H9 (cell line): ENCODE measurements at regions not wholly inside any gene's neighbourhood (a gene's known extent, or its start where the extent isn't known, plus 50 kb on each side); places are given as distances from the start of the nearest gene placed in this dataset.

Source experiments
- DNase-seq: peaks from one replicate; pipeline ENCODE4 v3.0.0-alpha.2; 2017
- H2AFZ ChIP-seq: one replicate; pipeline ENCODE4 v1.6.1; 2013; ENCODE audit warnings: mild to moderate bottlenecking, low read length, control low read depth, moderate library complexity
- H2AK5ac ChIP-seq: 2 replicates; pipeline ENCODE4 v1.6.1; 2013; ENCODE audit warnings: low read length, control low read depth, mixed read lengths; ENCODE audit not compliant: insufficient read length
- H2BK120ac ChIP-seq: one replicate; pipeline ENCODE4 v1.6.1; 2013; ENCODE audit warnings: low read depth, mild to moderate bottlenecking, low read length, control low read depth, inconsistent platforms; ENCODE audit not compliant: poor library complexity, severe bottlenecking
- H2BK12ac ChIP-seq: 2 replicates; pipeline ENCODE4 v1.6.1; 2013; ENCODE audit warnings: low read length, control low read depth, mixed read lengths, low read depth; ENCODE audit not compliant: insufficient read length
- H2BK15ac ChIP-seq: 2 replicates; pipeline ENCODE4 v1.6.1; 2013; ENCODE audit warnings: low read depth, low read length, control low read depth
- H2BK20ac ChIP-seq: one replicate; pipeline ENCODE4 v1.6.1; 2013; ENCODE audit warnings: low read depth, mild to moderate bottlenecking, low read length, control low read depth, inconsistent platforms; ENCODE audit not compliant: poor library complexity, severe bottlenecking
- H2BK5ac ChIP-seq: 2 replicates; pipeline ENCODE4 v1.6.1; 2013; ENCODE audit warnings: low read length, control low read depth, mixed read lengths; ENCODE audit not compliant: insufficient read length
- H3K14ac ChIP-seq: 2 replicates; pipeline ENCODE4 v1.6.1; 2013; ENCODE audit warnings: low read length, control low read depth; ENCODE audit not compliant: insufficient read depth
- H3K18ac ChIP-seq: 2 replicates; pipeline ENCODE4 v1.6.1; 2013; ENCODE audit warnings: low read depth, mild to moderate bottlenecking, mixed read lengths, low read length, control low read depth; ENCODE audit not compliant: insufficient read length
- H3K23ac ChIP-seq: 2 replicates; pipeline ENCODE4 v1.6.1; 2013; ENCODE audit warnings: low read length, control low read depth, mixed read lengths, low read depth; ENCODE audit not compliant: insufficient read length
- H3K23me2 ChIP-seq: 2 replicates; pipeline ENCODE4 v1.6.1; 2013; ENCODE audit warnings: low read depth, mild to moderate bottlenecking, mixed read lengths, low read length, control low read depth; ENCODE audit not compliant: insufficient read length, poor library complexity, severe bottlenecking
- H3K27ac ChIP-seq: 2 replicates; pipeline ENCODE4 v1.5.1; 2013; ENCODE audit warnings: low read length, control low read depth, mixed read lengths, low read depth; ENCODE audit not compliant: insufficient read length
- H3K27me3 ChIP-seq: 2 replicates; pipeline ENCODE4 v1.6.1; 2013; ENCODE audit warnings: low read length, control low read depth, inconsistent platforms; ENCODE audit not compliant: insufficient read depth
- H3K4ac ChIP-seq: 2 replicates; pipeline ENCODE4 v1.6.1; 2013; ENCODE audit warnings: low read depth, mild to moderate bottlenecking, control low read depth, inconsistent platforms, low read length, moderate library complexity
- H3K4me1 ChIP-seq: 2 replicates; pipeline ENCODE4 v1.6.1; 2013; ENCODE audit warnings: low read length, control low read depth, inconsistent platforms; ENCODE audit not compliant: insufficient read depth
- H3K4me2 ChIP-seq: 2 replicates; pipeline ENCODE4 v1.6.1; 2013; ENCODE audit warnings: low read length, control low read depth, mixed read lengths; ENCODE audit not compliant: insufficient read length, insufficient read depth
- H3K56ac ChIP-seq: 2 replicates; pipeline ENCODE4 v1.6.1; 2013; ENCODE audit warnings: low read depth, mild to moderate bottlenecking, mixed read lengths, low read length, control low read depth; ENCODE audit not compliant: insufficient read length
- H3K79me1 ChIP-seq: 2 replicates; pipeline ENCODE4 v1.6.1; 2013; ENCODE audit warnings: low read depth, mild to moderate bottlenecking, moderate library complexity, low read length, control low read depth, inconsistent platforms; ENCODE audit not compliant: insufficient read depth, poor library complexity, severe bottlenecking
- H3K79me2 ChIP-seq: 2 replicates; pipeline ENCODE4 v1.6.1; 2013; ENCODE audit warnings: low read length, control low read depth, inconsistent platforms; ENCODE audit not compliant: insufficient read depth
- H3K9ac ChIP-seq: 2 replicates; pipeline ENCODE4 v1.6.1; 2013; ENCODE audit warnings: low read length, control low read depth, mixed read lengths; ENCODE audit not compliant: insufficient read length; ENCODE audit errors: extremely low read depth
- H3K9me3 ChIP-seq: one replicate; pipeline ENCODE4 v1.6.1; 2013; ENCODE audit warnings: low read depth, low read length, inconsistent platforms; ENCODE audit not compliant: control insufficient read depth
- H3T11ph ChIP-seq: one replicate; pipeline ENCODE4 v1.6.1; 2013; ENCODE audit warnings: mild to moderate bottlenecking, low read length, control low read depth, inconsistent platforms
- H4K20me1 ChIP-seq: one replicate; pipeline ENCODE4 v1.6.1; 2013; ENCODE audit not compliant: control insufficient read depth, insufficient read length, insufficient read depth
- H4K5ac ChIP-seq: 2 replicates; pipeline ENCODE4 v1.6.1; 2013; ENCODE audit warnings: low read depth, mild to moderate bottlenecking, mixed read lengths, low read length, control low read depth; ENCODE audit not compliant: insufficient read length
- H4K8ac ChIP-seq: replicated peaks from 2 replicates; pipeline ENCODE4 v1.6.1; 2013; ENCODE audit warnings: low read length, control low read depth, mixed read lengths, low read depth; ENCODE audit not compliant: insufficient read length
- H4K91ac ChIP-seq: 2 replicates; pipeline ENCODE4 v1.6.1; 2013; ENCODE audit warnings: low read depth, mild to moderate bottlenecking, moderate library complexity, mixed read lengths, low read length, control low read depth; ENCODE audit not compliant: insufficient read length
- H3K27ac Mint-ChIP-seq, 3 experiments: 2 replicates in 2 of 3; 3 replicates in 1 of 3; pipeline ENCODE4 v1.8.0; 2020 to 2021; ENCODE audit warnings: mixed read lengths in 3 of 3, mild to moderate bottlenecking in 1 of 3, moderate library complexity in 1 of 3
- H3K27me3 Mint-ChIP-seq: 2 replicates; pipeline ENCODE4 v1.8.0; 2021; ENCODE audit warnings: low read depth, mild to moderate bottlenecking, moderate library complexity, mixed read lengths
- H3K36me3 Mint-ChIP-seq, 3 experiments: 2 replicates in 2 of 3; 3 replicates in 1 of 3; pipeline ENCODE4 v1.8.0; 2020 to 2021; ENCODE audit warnings: low read depth in 3 of 3, mixed read lengths in 3 of 3; ENCODE audit not compliant: insufficient read depth in 1 of 3
- H3K4me1 Mint-ChIP-seq, 2 experiments: 2 replicates each; pipeline ENCODE4 v1.8.0; 2020; ENCODE audit warnings: mixed read lengths in 2 of 2
- H3K4me3 Mint-ChIP-seq, 2 experiments: 2 replicates in 1 of 2; 3 replicates in 1 of 2; pipeline ENCODE4 v1.8.0; 2020 to 2021; ENCODE audit warnings: mild to moderate bottlenecking in 2 of 2, mixed read lengths in 2 of 2, moderate library complexity in 1 of 2
- H3K9me3 Mint-ChIP-seq, 2 experiments: 2 replicates in 1 of 2; 3 replicates in 1 of 2; pipeline ENCODE4 v1.8.0; 2020; ENCODE audit warnings: mild to moderate bottlenecking in 2 of 2, mixed read lengths in 2 of 2, moderate library complexity in 1 of 2
- WGBS: extraction: QIAGEN DNeasy Blood & Tissue Kit; methylation state at CpG from one replicate; pipeline ENCODE4 v1.1.7; 2013; ENCODE audit warnings: missing lambda C conversion rate, low lambda C conversion rate, mixed read lengths; ENCODE audit not compliant: insufficient read length; ENCODE audit errors: extremely low coverage; 5-methylcytosine and 5-hydroxymethylcytosine counted together
- TF ChIP-seq, protein P1 (sequence below): fragments of 200-600 bp; sonication (generic); conservative IDR thresholded peaks from 3 replicates; pipeline ENCODE4 v1.8.0; 2021; ENCODE audit warnings: antibody characterized with exemption, mild to moderate bottlenecking

GRCh38 chr5:53766673-53767072, 206.2 kb downstream of the NDUFS4 start:
- Histone ChIP-seq H2BK5ac (no peak overlapping the region), H4K5ac (no peak overlapping the region), H3K4me1 (no peaks in the 10 kb centered on the region), H4K8ac (no peak overlapping the region), H2BK120ac (no peak overlapping the region), H3K79me2 (no peaks in the 10 kb centered on the region), H3K4ac (no peak overlapping the region), H3K14ac (no peak overlapping the region), H3T11ph (no peak overlapping the region), H2AFZ (no peak overlapping the region), H3K9ac (no peak overlapping the region), H2BK12ac (no peak overlapping the region), H3K23ac (no peak overlapping the region), H3K18ac (no peak overlapping the region), H3K56ac (no peak overlapping the region), H4K20me1 (no peaks in the 10 kb centered on the region), H2AK5ac (no peak overlapping the region), H3K9me3 (no peaks in the 10 kb centered on the region), H2BK15ac (no peak overlapping the region), H3K27ac (no peak overlapping the region), H3K4me2 (no peak overlapping the region), H4K91ac (no peak overlapping the region), H3K79me1 (no peaks in the 10 kb centered on the region), H2BK20ac (no peak overlapping the region), H3K27me3 (no peaks in the 10 kb centered on the region), H3K23me2 (no peaks in the 10 kb centered on the region)
- no peaks in the 10 kb centered on the region for H3K4me1 Mint-ChIP-seq
- no CpG with 5 or more reads among the region's 2 CpGs for WGBS
- H3K27ac Mint-ChIP-seq, result no peak overlapping the region; a peak in 1 of 7 replicates
- H3K36me3 Mint-ChIP-seq, result peaks cover 3 to 5% (median 3%) of the 10 kb centered on the region in 3 experiments; a peak in 5 of 7 replicates
- no peak for DNase-seq
- H3K9me3 Mint-ChIP-seq, result peaks cover 5 to 13% of the 10 kb centered on the region in 2 experiments; a peak in 3 of 5 replicates
- no peaks in the 10 kb centered on the region for H3K27me3 Mint-ChIP-seq
- H3K4me3 Mint-ChIP-seq, result no peak overlapping the region
- TF ChIP-seq, protein P1, sequence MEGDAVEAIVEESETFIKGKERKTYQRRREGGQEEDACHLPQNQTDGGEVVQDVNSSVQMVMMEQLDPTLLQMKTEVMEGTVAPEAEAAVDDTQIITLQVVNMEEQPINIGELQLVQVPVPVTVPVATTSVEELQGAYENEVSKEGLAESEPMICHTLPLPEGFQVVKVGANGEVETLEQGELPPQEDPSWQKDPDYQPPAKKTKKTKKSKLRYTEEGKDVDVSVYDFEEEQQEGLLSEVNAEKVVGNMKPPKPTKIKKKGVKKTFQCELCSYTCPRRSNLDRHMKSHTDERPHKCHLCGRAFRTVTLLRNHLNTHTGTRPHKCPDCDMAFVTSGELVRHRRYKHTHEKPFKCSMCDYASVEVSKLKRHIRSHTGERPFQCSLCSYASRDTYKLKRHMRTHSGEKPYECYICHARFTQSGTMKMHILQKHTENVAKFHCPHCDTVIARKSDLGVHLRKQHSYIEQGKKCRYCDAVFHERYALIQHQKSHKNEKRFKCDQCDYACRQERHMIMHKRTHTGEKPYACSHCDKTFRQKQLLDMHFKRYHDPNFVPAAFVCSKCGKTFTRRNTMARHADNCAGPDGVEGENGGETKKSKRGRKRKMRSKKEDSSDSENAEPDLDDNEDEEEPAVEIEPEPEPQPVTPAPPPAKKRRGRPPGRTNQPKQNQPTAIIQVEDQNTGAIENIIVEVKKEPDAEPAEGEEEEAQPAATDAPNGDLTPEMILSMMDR, result no peak
